HEK293T (cell line): ENCODE measurements at regions not wholly inside any gene's neighbourhood (a gene's known extent, or its start where the extent isn't known, plus 50 kb on each side); places are given as distances from the start of the nearest gene placed in this dataset.

Source experiments
- CTCF ChIA-PET: fragments of 350-600 bp; formaldehyde crosslinking; extraction: SDS; loops from one replicate; lab custom pipeline; 2021; ENCODE audit warnings: antibody characterized with exemption, inconsistent platforms; lab: Yijun Ruan, JAX
- POLR2A ChIA-PET: fragments of 350-600 bp; formaldehyde crosslinking; extraction: SDS; loops from one replicate; lab custom pipeline; 2020; ENCODE audit warnings: antibody characterized with exemption, inconsistent platforms; lab: Yijun Ruan, JAX
- DNase-seq: peaks from one replicate; pipeline ENCODE4 v3.0.0; 2012; ENCODE audit warnings: mixed read lengths; ENCODE audit errors: extremely low spot score
- ARNT ChIP-seq: fragments of 450-650 bp; IDR thresholded peaks from 2 replicates; pipeline ENCODE4 v1.6.1; 2017; ENCODE audit warnings: mild to moderate bottlenecking
- BHLHE40 ChIP-seq: fragments of 450-650 bp; IDR thresholded peaks from 2 replicates; pipeline ENCODE4 v1.6.1; 2016; ENCODE audit warnings: mild to moderate bottlenecking, moderate library complexity, borderline replicate concordance
- CTBP1 ChIP-seq: fragments of 450-650 bp; IDR thresholded peaks from 2 replicates; pipeline ENCODE4 v1.6.1; 2016; ENCODE audit warnings: borderline replicate concordance
- ELF4 ChIP-seq: fragments of 450-650 bp; IDR thresholded peaks from 2 replicates; pipeline ENCODE4 v1.6.1; 2017; ENCODE audit warnings: antibody characterized with exemption
- FOXA1 ChIP-seq: fragments of 450-650 bp; IDR thresholded peaks from 2 replicates; pipeline ENCODE4 v1.6.1; 2016; ENCODE audit warnings: mild to moderate bottlenecking
- FOXK2 ChIP-seq: fragments of 450-650 bp; IDR thresholded peaks from 2 replicates; pipeline ENCODE4 v1.6.1; 2016; ENCODE audit warnings: mild to moderate bottlenecking
- FOXM1 ChIP-seq: fragments of 450-650 bp; IDR thresholded peaks from 2 replicates; pipeline ENCODE4 v1.6.1; 2017; ENCODE audit warnings: mild to moderate bottlenecking, borderline replicate concordance
- HDGF ChIP-seq: fragments of 450-650 bp; IDR thresholded peaks from 2 replicates; pipeline ENCODE4 v1.6.1; 2017; ENCODE audit warnings: antibody characterized with exemption, borderline replicate concordance
- L3MBTL2 ChIP-seq: fragments of 450-650 bp; conservative IDR thresholded peaks from 2 replicates; pipeline ENCODE4 v1.6.1; 2016; ENCODE audit warnings: mild to moderate bottlenecking
- LEF1 ChIP-seq: fragments of 450-650 bp; IDR thresholded peaks from 2 replicates; pipeline ENCODE4 v1.6.1; 2017; ENCODE audit warnings: mild to moderate bottlenecking, borderline replicate concordance
- NFRKB ChIP-seq: fragments of 450-650 bp; IDR thresholded peaks from 2 replicates; pipeline ENCODE4 v1.6.1; 2016; ENCODE audit warnings: mild to moderate bottlenecking, moderate library complexity
- SP1 ChIP-seq: fragments of 450-650 bp; IDR thresholded peaks from 2 replicates; pipeline ENCODE4 v1.6.1; 2017
- SUZ12 ChIP-seq: fragments of 450-650 bp; IDR thresholded peaks from 2 replicates; pipeline ENCODE4 v1.6.1; 2016; ENCODE audit warnings: mild to moderate bottlenecking
- TARDBP ChIP-seq: fragments of 450-650 bp; IDR thresholded peaks from 2 replicates; pipeline ENCODE4 v1.6.1; 2016
- ZNF384 ChIP-seq: fragments of 450-650 bp; IDR thresholded peaks from 2 replicates; pipeline ENCODE4 v1.6.1; 2016
- TF ChIP-seq, protein P1 (sequence below): fragments of 450-650 bp; IDR thresholded peaks from 2 replicates; pipeline ENCODE4 v1.6.1; 2016

DNA sequence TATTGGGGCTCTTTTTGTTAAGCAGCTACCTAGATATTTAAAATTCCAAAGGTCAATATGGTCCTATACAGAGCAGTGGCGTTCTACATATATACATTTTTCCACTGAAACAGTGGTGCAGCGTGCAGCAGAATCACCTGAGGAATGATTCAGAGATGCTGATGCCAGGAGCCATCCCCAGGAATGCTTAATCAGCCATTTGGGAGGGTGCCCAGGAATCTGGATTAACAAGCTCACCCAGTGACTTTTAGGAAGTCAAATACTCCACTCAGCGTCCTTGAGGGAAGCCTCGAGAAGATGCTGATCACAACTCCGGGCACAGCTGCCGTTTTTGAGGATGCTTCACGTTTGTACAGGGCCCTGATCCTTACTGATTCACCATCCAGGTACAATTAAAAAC, 82.6 kb upstream of the ARHGEF3 start:
- TF ChIP-seq ZNF384 = no peak
- TF ChIP-seq SP1 = no peak
- TF ChIP-seq ARNT = no peak
- no peak for TF ChIP-seq BHLHE40
- TF ChIP-seq LEF1 = no peak
- TF ChIP-seq FOXK2 = no peak
- no peak for TF ChIP-seq NFRKB
- TF ChIP-seq FOXM1 = no peak
- TF ChIP-seq, protein P1, sequence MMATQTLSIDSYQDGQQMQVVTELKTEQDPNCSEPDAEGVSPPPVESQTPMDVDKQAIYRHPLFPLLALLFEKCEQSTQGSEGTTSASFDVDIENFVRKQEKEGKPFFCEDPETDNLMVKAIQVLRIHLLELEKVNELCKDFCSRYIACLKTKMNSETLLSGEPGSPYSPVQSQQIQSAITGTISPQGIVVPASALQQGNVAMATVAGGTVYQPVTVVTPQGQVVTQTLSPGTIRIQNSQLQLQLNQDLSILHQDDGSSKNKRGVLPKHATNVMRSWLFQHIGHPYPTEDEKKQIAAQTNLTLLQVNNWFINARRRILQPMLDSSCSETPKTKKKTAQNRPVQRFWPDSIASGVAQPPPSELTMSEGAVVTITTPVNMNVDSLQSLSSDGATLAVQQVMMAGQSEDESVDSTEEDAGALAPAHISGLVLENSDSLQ = no peak
- no peak for TF ChIP-seq HDGF
- TF ChIP-seq L3MBTL2 = no peak
- TF ChIP-seq CTBP1 = no peak
- TF ChIP-seq ELF4 = no peak
- TF ChIP-seq TARDBP = no peak
- no peak for TF ChIP-seq FOXA1
- no peak for TF ChIP-seq SUZ12
- POLR2A ChIA-PET = no interaction called here
- no peak for DNase-seq
- CTCF ChIA-PET = no interaction called here

DNA sequence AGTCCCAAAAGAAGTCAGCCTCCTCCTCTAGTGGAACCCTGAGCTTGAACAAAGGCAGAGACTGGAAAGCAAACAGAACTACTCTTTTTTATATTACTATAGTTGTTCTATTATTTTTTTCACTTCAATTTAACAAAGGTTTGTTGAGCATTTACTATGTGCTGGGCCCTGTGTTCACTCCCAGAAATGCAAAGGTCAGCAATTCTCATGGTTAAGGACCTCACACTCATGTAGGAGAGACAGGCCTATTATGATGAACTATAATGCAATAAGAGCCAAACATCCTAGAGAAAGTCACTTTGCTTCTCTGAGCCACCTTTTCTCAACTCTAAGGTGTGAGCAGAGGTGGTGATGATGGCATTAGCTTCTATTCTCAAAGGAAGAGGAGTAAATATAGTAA, 82.1 kb upstream of the ARHGEF3 start:
- CTCF ChIA-PET = no interaction called here

DNA sequence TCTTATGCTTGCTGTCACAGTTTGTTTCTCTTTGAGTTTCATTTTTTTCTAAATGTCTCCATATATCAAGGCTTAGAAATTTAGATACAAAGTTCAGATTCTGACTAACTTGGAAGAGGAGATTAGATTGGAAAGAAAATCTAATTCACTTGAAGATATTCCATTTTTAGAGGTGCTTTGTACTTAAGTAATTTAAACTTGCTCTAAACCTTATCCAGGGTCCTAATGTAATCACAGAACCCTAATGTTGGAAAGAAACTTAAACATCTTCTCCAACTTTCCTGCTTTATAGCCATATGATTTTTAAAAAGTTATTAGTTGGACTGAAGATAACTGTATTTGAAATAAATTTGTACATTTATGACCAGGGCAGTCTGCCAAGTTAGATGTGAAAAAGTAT, 81.1 kb upstream of the ARHGEF3 start:
- no peak for DNase-seq
- CTCF ChIA-PET = no interaction called here
- POLR2A ChIA-PET = no interaction called here
- TF ChIP-seq HDGF (no peak), CTBP1 (no peak), ZNF384 (no peak), ARNT (no peak), FOXA1 (no peak), SUZ12 (no peak), LEF1 (no peak), L3MBTL2 (no peak)

More for the DNA sequence above, 82.1 kb upstream of the ARHGEF3 start:
- POLR2A ChIA-PET = no interaction called here
- TF ChIP-seq LEF1 (no peak), CTBP1 (no peak), BHLHE40 (no peak), L3MBTL2 (no peak), FOXM1 (no peak), FOXA1 (no peak), TARDBP (no peak), ELF4 (no peak)
- TF ChIP-seq, protein P1 = no peak
- no peak for DNase-seq

DNA sequence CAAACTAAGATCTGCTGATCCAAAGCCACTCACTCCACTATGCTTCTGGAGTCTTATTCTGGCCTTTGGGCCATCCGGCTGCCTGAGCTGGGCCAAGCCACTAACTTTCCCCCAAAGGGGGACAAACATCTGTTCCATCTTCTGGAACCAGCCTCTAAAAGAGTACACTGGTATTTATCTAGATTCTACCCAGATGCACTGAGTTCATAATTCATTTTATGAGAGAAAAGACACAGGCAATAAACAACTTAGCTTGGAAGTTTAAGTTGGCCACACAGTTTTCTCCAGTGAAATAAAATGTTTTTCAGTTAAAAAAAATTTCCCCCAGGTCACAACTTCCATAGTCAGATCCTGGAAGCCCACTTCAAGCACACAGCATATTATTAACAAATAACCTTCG, 80.1 kb upstream of the ARHGEF3 start:
- DNase-seq = no peak
- CTCF ChIA-PET = no interaction called here
- POLR2A ChIA-PET = no interaction called here
- TF ChIP-seq ZNF384 (no peak), ARNT (no peak), SP1 (no peak), FOXK2 (no peak), SUZ12 (no peak), FOXA1 (no peak), ELF4 (no peak), TARDBP (no peak), FOXM1 (no peak), BHLHE40 (no peak), L3MBTL2 (no peak), LEF1 (no peak)
- TF ChIP-seq, protein P1 = no peak

DNA sequence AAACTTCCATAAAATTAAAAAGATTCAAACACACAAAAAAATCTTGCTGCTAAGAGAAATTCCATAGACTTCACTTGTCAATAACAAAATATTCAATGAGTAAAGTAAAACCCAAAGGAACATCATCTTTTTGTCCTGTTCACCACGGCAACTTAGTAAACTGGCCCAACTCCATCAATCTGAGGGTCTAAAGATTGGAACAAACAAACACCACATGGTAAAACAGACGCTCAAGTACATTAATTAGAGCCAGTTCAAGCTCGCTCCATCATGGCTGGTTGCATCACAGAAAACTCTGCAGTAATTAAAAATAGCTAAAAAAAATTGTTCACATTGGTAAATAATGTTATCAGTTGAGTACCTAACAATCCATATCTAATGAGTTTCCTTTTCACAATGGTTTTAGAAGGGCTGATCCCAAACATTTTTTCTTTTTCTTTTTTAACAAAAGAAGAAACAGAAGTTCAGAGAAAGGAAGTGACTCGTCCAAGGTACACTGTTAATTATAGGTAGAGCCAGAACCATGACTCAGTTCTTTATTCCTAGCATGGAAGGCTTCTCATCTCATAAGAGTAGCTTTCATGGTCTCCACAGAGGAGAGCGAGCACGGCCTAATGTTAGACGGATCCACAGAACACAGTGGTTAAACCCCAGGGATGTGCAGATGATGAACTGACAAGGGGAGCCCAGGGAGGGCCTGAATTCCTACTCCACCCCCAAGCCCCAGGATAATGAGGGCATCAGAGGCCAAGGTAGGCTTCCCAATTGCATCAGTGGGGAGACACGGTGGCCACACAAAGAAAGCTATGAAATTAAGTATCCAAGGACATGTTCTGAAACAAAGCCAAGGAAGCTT, 79.2 kb upstream of the ARHGEF3 start:
- no peak for TF ChIP-seq BHLHE40
- TF ChIP-seq LEF1 = no peak
- no peak for TF ChIP-seq ARNT
- TF ChIP-seq FOXM1 = no peak
- TF ChIP-seq ELF4 = no peak
- DNase-seq = no peak
- ChIA-PET POLR2A (no interaction called here), CTCF (no interaction called here)

DNA sequence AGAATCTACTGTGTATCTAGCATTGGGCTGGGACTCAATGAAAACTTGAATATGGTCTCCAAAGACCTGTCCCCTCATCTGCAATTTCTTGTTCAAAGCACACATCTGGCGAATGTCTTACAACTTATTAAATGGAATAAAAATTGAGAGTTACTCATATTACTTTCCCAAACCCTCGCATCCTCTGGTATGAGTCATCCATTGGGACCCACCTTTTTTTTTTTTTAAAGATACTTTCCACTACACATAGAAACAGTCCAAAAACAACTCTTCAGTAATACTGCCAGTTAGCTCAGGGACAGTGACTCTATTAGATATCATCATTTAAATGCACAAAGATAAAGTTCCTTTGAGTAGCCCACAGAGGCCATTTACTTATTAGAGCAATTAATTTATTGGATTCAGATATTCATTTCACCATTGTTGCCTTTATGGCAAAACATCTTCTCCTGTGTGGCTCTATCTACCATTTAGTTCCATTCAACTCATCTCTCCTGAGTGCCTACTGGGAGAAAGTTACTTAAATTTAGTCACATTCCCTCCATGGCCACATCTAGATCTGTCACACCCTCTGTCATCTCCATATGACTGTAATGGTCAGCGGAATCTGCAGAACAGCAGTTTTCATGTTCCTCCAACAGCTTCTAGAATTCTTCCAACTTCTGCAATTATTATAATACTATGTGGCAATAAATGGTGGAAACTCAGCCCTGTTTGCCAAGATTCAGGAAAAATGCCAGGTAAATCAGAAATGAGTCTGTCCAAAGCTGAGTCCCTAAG, 77.9 kb upstream of the ARHGEF3 start:
- DNase-seq = no peak
- no peak for TF ChIP-seq HDGF
- no peak for TF ChIP-seq SUZ12
- TF ChIP-seq ZNF384 = no peak
- no peak for TF ChIP-seq LEF1
- no peak for TF ChIP-seq FOXK2
- TF ChIP-seq CTBP1 = no peak
- CTCF ChIA-PET = no interaction called here
- POLR2A ChIA-PET = no interaction called here
